ENCODE measurements at regions not wholly inside any gene's neighbourhood (a gene's known extent, or its start where the extent isn't known, plus 50 kb on each side); places are given as distances from the start of the nearest gene placed in this dataset.

- no peak overlapping the region for H3K4me3 ChIP-seq (ENCODE audit: control insufficient read depth, low read depth, low read length)
- DNase-seq (ENCODE audit: low read depth) = no peak
- no peak for TF ChIP-seq CTCF (conservative IDR thresholded peaks at IDR 0.05; ENCODE audit: control insufficient read depth, insufficient read depth, low read depth, low read length)
Observed at GRCh38 chr2:16302431-16303272, 362.3 kb downstream of the MYCN start.

GRCh38 chr2:16301961-16302360, 361.6 kb downstream of the MYCN start:
- no peak for DNase-seq (ENCODE audit: low read depth)
- TF ChIP-seq CTCF (conservative IDR thresholded peaks at IDR 0.05; ENCODE audit: control insufficient read depth, insufficient read depth, low read depth, low read length) = no peak
- no peak overlapping the region for H3K4me3 ChIP-seq (ENCODE audit: control insufficient read depth, low read depth, low read length)

GRCh38 chr2:16298866-16299265, 358.5 kb downstream of the MYCN start:
- no peak overlapping the region for H3K4me3 ChIP-seq (ENCODE audit: control insufficient read depth, low read depth, low read length)
- DNase-seq (ENCODE audit: low read depth) = no peak
- no peak for TF ChIP-seq CTCF (conservative IDR thresholded peaks at IDR 0.05; ENCODE audit: control insufficient read depth, insufficient read depth, low read depth, low read length)

- no peak for DNase-seq (ENCODE audit: low read depth)
- no peak for TF ChIP-seq CTCF (conservative IDR thresholded peaks at IDR 0.05; ENCODE audit: control insufficient read depth, insufficient read depth, low read depth, low read length)
- no peak overlapping the region for H3K4me3 ChIP-seq (ENCODE audit: control insufficient read depth, low read depth, low read length)
Observed at GRCh38 chr2:16296331-16297250, 356.2 kb downstream of the MYCN start.

- no peak overlapping the region for H3K4me3 ChIP-seq (ENCODE audit: control insufficient read depth, low read depth, low read length)
- TF ChIP-seq CTCF (conservative IDR thresholded peaks at IDR 0.05; ENCODE audit: control insufficient read depth, insufficient read depth, low read depth, low read length) = no peak
- DNase-seq (ENCODE audit: low read depth) = no peak
Observed at GRCh38 chr2:16296038-16296290, 355.6 kb downstream of the MYCN start.

GRCh38 chr2:16294791-16295190, 354.4 kb downstream of the MYCN start:
- no peak for DNase-seq (ENCODE audit: low read depth)
- no peak overlapping the region for H3K4me3 ChIP-seq (ENCODE audit: control insufficient read depth, low read depth, low read length)
- no peak for TF ChIP-seq CTCF (conservative IDR thresholded peaks at IDR 0.05; ENCODE audit: control insufficient read depth, insufficient read depth, low read depth, low read length)
